HG03571 (cell line): ENCODE measurements at regions not wholly inside any gene's neighbourhood (a gene's known extent, or its start where the extent isn't known, plus 50 kb on each side); places are given as distances from the start of the nearest gene placed in this dataset.

Experiments used
- ATAC-seq: cut with Tn5 transposase; IDR thresholded peaks from one replicate; pipeline ENCODE4 v1.9.1; 2021; ENCODE audit not compliant: unreplicated experiment

- ATAC-seq: no peak
These were observed 974.8 kb upstream of the TENM4 start for GRCh38 chr11:80415580-80415979.

DNA sequence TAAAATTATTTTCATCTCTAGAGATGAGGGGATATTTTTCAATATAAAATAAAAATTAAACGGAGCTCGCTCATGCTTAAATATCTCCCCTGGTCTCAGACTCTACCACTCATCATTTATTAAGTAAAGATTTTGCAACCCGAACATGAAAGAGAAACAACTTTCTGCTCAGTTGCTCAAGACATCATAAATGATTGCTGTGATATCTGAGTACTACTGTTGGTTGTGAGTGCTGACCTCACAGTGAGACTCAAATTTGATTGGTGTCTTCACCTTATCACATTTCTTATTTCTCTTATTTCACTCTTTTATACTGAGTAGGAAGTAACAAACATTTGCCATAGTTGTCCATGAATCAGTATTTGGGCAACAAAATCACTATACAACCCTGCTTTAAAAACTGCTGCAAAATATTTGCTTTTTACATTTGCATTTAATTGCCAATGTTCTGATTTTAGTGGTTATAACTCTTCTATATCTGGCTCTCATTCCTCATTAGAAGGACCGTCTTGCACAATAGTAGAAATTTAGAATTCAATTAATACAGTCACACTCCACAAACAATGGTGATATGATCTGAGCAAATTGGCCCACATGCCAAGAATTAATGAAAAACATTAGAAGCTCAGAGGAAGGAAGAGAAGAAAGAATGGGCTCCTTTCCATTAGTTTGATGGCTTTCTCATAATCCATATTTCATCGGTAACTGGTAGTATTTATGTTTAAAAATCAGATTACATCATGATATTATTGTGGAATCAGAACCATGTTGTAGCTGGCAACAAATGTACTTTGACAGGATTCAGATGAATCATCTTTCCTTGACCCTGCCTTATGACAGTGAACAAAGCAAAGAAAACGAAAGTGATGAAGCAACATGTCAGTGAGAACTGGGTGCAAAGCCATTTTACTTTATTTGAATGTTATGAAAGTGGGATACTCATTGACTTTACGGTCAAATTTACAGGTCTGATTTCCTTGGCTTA lies 973.6 kb upstream of the TENM4 start:
- ATAC-seq: no peak

DNA sequence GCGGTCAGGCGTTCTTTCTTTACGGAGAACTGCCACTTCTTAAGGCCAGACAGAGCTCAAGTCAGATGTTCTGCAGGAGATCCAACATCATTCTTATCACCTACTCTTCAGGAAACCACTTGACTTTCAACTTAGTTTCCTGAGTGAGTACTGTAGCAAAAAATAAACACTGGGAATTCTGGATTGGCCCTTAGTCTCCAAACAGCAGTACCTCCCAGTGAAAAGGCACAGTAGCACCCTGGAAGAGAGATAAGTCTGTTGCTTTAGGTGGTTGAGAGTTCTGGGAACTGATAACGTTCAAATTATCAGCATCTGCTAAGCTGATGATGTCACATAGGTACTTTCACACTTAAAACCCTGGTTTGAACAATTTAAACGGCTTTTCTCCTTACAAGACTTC lies 971.8 kb upstream of the TENM4 start:
- no peak for ATAC-seq

GRCh38 chr11:80393210-80393609 lies 952.4 kb upstream of the TENM4 start:
- ATAC-seq: no peak

GRCh38 chr11:80390505-80390904 lies 949.7 kb upstream of the TENM4 start:
- ATAC-seq: no peak

DNA sequence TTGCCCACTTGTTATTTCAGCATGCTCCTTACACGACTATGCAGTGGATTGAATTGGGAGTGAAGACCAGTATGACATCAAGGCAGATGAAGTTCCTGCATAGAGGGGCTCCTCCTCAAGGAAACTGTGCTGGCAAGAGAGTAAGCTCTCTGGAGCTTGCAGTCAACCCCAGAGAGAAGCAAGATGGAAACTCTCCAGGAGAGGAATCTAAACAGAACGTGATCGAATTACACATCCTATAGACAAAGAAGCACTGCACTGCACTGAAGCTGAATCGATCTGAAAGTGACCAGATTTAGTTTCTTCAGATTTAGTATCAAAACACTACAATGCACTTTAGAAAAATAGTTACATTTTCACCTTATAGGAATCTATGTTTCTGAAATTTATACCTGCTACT lies 947.7 kb upstream of the TENM4 start:
- no peak for ATAC-seq

DNA sequence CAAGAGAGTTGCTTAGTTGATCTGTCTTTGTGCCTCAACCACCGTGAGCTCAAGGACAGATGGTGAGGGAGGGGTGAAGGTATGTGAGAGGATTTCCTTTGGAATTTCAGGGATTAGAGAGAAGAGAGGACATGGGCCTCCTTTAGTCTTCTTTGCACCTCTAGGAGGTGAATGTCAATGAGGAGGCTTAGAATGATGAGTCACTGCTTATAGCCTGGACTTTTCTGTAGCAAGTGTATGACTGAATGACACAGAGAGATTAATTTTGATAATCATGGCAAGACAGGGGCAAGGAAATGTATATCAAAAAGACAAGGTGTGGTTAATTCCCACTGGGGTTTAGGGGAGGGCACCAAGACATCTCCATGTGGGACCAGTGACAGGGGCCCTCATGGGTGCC lies 947.3 kb upstream of the TENM4 start:
- ATAC-seq: no peak

- ATAC-seq: no peak
These were observed 942.8 kb upstream of the TENM4 start for GRCh38 chr11:80383655-80384054.

- ATAC-seq: no peak
These were observed 938.9 kb upstream of the TENM4 start for GRCh38 chr11:80379620-80380278.

- ATAC-seq: no peak
These were observed 931.1 kb upstream of the TENM4 start for GRCh38 chr11:80371931-80372330.

DNA sequence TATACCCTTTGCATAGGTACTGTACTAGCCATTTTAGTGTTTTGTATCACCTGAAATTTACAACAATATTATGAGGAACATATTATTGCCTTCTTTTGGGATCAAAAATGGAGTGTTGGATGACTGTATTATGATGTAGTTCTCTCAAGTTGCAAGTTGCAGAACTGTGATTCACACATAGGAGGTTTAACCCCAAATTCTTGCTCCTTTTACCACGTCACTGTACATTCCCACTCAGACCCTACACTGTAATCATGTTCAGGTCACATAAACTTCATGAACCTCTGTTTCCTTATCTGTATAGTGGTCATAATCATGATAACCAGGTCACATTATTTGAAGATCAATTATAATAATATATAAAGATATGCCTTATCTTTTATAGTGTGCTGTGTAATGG lies 925.1 kb upstream of the TENM4 start:
- no peak for ATAC-seq

GRCh38 chr11:80365076-80365725 lies 924.4 kb upstream of the TENM4 start:
- ATAC-seq: no peak

DNA sequence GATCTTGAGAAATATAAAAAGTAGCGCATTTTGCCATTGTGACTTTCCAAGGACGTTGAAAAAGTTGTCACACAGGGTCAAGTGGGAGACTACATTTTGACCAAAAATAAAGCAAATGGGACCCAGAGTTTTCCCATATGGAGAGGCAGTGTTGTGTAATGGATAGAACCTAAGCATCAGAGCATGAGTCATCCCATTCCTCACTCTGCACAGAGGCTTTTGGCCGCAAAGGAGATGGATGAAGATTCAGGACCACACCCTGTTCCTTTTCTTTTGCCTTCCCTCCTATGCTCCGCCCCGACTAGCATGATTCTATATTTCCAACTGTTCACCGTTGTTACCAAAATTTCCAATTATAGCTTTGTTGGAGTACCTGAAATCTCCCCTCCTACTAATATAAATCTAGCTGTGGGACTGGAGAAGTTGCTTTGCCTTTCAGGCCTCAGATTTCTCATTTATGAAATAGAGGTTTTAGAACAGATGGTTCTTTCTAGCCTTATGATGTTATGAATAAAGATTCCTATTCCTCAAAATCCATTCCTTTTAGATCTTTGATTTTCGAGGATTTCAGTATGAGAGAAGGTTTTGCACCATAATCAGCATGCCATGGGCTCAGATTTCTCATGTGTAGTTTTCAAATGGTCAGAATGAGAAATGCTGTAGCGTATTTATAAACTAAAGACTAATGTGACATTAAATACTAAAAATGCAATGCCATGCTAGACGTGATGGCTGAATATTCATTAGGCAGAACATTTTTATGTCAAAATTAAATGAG lies 921.9 kb upstream of the TENM4 start:
- no peak for ATAC-seq

GRCh38 chr11:80355251-80355650 lies 914.4 kb upstream of the TENM4 start:
- no peak for ATAC-seq

- ATAC-seq: no peak
These were observed 909.7 kb upstream of the TENM4 start for GRCh38 chr11:80350541-80350940.

DNA sequence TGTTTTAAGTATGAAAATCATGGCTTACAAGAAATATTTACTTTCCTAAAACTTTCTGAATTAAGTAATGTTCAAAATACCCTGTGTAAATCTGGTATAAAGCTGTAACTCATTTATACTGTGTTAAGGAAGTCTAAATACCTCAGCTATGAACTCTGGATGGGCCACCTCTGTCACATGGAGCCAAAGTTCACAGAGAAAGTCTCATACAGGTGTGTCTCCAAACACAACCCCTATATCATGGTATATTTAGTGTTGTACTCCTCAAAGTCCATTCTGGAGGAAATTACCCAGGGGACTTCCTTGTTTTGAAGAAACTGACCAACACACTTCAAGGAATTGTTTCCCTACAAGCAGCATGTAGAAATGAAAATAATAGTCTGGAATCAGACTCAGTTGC lies 909.2 kb upstream of the TENM4 start:
- no peak for ATAC-seq

- no peak for ATAC-seq
These were observed 905.7 kb upstream of the TENM4 start for GRCh38 chr11:80346353-80347059.

DNA sequence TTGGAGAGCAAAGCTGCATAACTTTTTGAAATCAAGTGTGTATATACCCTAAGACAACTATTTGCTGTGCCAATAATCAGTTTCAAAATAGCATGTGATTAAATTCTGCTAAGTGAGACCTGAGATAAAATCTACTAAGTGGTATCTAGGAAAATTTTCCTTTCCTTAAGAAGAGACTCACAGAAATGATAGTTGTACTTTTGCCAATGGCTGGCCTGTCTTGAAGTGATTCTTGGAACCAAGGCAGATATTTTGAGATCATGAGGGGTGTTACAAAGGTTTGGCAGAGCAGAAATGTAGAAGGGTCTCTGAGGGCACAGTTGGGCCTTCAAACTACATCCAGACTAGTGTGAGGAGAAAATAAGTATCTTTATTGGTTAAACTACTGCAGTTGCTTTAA lies 902.6 kb upstream of the TENM4 start:
- ATAC-seq: no peak

DNA sequence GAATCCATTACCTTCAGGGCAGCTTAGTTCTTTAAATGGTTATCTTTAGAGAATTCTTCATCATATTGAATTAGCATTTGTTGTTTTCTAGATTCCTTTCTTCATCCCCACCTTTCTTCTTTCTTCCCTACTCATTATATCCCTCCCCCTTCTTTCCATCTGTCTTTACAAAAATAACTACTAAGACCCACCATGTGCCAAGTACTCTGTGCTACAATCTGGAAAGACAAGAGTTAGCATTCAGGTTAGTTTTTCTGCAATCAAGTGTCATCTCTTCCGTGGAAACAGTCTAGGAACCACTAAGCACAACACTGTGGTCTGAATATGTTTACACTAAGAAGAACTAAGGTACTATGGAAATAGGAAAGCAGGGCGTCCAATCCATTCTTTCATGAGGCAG lies 897.4 kb upstream of the TENM4 start:
- ATAC-seq: no peak

- ATAC-seq: no peak
These were observed 890.9 kb upstream of the TENM4 start for GRCh38 chr11:80331694-80332093.
